Activated CD8-positive, alpha-beta memory T cell treated with anti-CD3 and anti-CD28 coated beads, Interleukin-2, amount 10 ng/mL, durations not matched to agents 7 days and 5 days (primary cell): ENCODE measurements at regions not wholly inside any gene's neighbourhood (a gene's known extent, or its start where the extent isn't known, plus 50 kb on each side); places are given as distances from the start of the nearest gene placed in this dataset.

Source experiments
- ATAC-seq: fragments of 150-1000 bp; cut with Tn5 transposase; one replicate; pipeline ENCODE4 v1.10.0; 2021; ENCODE audit warnings: moderate library complexity
- CTCF ChIA-PET: fragments of 350-600 bp; sonication (Branson Sonifier 250); formaldehyde crosslinking; loops from one replicate; lab custom pipeline; 2021; ENCODE audit warnings: antibody characterized with exemption; lab: Charles Lee
- DNase-seq: peaks from one replicate; pipeline ENCODE4 v3.0.0-alpha.2; 2020
- H3K27ac Mint-ChIP-seq: one replicate; pipeline ENCODE4 v1.8.0; 2021; ENCODE audit warnings: mild to moderate bottlenecking, mixed read lengths
- H3K27me3 Mint-ChIP-seq: one replicate; pipeline ENCODE4 v1.8.0; 2021; ENCODE audit warnings: mixed read lengths
- H3K36me3 Mint-ChIP-seq: one replicate; pipeline ENCODE4 v1.8.0; 2021; ENCODE audit warnings: mild to moderate bottlenecking, mixed read lengths
- H3K4me1 Mint-ChIP-seq: one replicate; pipeline ENCODE4 v1.8.0; 2021; ENCODE audit warnings: mixed read lengths
- H3K4me3 Mint-ChIP-seq: one replicate; pipeline ENCODE4 v1.8.0; 2021; ENCODE audit warnings: mild to moderate bottlenecking, moderate library complexity, mixed read lengths
- H3K9me3 Mint-ChIP-seq: one replicate; pipeline ENCODE4 v1.8.0; 2022; ENCODE audit warnings: low read depth, mixed read lengths

GRCh38 chr15:91537856-91538255, 315.7 kb upstream of the SLCO3A1 start:
- H3K27ac Mint-ChIP-seq: no peak overlapping the region
- ATAC-seq (no peak), DNase-seq (no peak)
- H3K36me3 Mint-ChIP-seq: no peaks in the 10 kb centered on the region
- no peak overlapping the region for H3K4me3 Mint-ChIP-seq
- H3K4me1 Mint-ChIP-seq: no peaks in the 10 kb centered on the region
- peaks cover 3% of the 10 kb centered on the region for H3K27me3 Mint-ChIP-seq
- H3K9me3 Mint-ChIP-seq: no peaks in the 10 kb centered on the region
- CTCF ChIA-PET: interaction anchor here (1.1 kb wide), 1 partner anchor 168 kb away, joined by 3 read pairs; no protein-coding TSS in a partner anchor

DNA sequence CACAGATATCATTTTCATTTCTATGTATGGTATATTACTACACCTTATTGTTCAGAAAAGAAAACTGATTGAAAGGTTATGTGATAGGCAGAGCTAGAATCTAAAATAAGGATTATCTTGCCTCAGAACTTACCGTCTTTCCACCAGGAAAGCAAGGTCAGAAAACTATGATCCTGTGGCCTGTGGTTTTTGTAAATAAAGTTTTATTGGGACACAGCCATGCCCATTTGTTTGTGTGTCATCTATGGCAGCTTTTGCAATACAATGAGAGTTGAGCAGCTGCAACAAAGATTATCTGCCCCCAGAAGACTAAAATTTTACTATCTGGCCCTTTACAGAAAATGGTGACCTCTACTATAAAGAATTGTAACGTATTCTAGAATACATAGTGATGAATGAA, 314.7 kb upstream of the SLCO3A1 start:
- DNase-seq: no peak
- H3K36me3 Mint-ChIP-seq: no peaks in the 10 kb centered on the region
- H3K27ac Mint-ChIP-seq: no peak overlapping the region
- no peak overlapping the region for H3K4me3 Mint-ChIP-seq
- no peaks in the 10 kb centered on the region for H3K9me3 Mint-ChIP-seq
- no peak for ATAC-seq
- H3K27me3 Mint-ChIP-seq: peaks cover 7% of the 10 kb centered on the region
- CTCF ChIA-PET: no interaction called here
- no peaks in the 10 kb centered on the region for H3K4me1 Mint-ChIP-seq

DNA sequence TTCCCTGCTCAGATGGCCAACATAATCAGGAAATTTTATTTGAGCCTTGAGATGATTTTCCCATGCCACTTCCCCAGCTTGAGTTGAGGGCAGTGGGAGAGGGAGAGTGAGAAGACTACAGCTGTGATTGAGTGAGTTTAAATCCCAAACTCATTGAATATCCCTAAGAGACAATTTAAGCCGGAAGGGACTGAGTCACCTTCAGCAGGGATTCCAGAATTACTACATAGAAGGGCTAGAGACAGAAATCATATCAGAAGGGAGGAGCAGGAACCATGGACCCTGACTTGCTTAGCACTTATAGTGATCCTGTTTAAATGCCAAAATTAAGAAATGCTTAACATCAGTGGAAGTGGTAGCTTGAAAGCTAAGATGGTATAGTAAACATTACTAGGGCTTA, 312.2 kb upstream of the SLCO3A1 start:
- no peaks in the 10 kb centered on the region for H3K4me1 Mint-ChIP-seq
- CTCF ChIA-PET: no interaction called here
- H3K27me3 Mint-ChIP-seq: peaks cover 9% of the 10 kb centered on the region
- DNase-seq (no peak), ATAC-seq (no peak)
- H3K9me3 Mint-ChIP-seq: no peaks in the 10 kb centered on the region
- no peaks in the 10 kb centered on the region for H3K36me3 Mint-ChIP-seq
- H3K27ac Mint-ChIP-seq: no peak overlapping the region
- no peak overlapping the region for H3K4me3 Mint-ChIP-seq

DNA sequence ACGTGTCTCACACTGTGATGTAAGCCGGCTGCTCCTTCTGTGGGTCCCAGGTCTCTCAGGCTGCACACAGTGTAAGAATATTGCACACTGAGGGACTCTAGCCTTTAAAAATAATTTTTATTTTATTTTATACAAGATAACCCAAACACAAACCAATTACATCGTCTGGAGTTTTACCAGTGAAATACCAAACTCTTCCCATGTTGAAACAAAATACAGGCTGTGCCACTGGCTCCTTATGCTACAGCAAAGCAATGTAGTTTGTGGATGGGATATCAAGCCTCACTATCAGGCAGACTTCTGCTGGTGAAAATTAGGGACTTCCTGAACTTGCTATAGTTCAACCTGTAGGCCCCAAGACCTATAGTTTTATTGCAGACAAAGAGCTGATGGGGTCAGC, 311.3 kb upstream of the SLCO3A1 start:
- no peaks in the 10 kb centered on the region for H3K36me3 Mint-ChIP-seq
- no peak overlapping the region for H3K4me3 Mint-ChIP-seq
- H3K27me3 Mint-ChIP-seq: peaks cover 9% of the 10 kb centered on the region
- DNase-seq: no peak
- ATAC-seq: no peak
- no peak overlapping the region for H3K27ac Mint-ChIP-seq
- CTCF ChIA-PET: no interaction called here
- H3K9me3 Mint-ChIP-seq: no peaks in the 10 kb centered on the region
- no peaks in the 10 kb centered on the region for H3K4me1 Mint-ChIP-seq

DNA sequence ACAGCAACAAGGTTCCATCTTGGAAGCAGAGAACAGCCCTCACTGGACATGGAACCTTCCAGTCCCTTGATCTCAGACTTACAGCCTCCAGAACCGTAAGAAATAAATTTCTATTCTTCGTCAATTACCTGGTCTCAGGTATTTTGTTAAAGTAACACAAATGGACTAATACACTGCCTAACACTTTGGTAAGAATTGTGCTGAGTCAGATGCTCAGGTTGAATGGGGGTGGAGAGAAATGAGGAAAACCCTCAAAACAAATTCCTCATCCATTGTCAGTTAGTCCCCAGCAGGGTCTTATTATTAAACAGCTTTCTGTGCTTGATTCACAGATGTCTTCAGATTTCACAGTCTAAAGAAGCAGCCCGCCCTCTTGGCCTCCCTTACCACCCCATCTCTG, 306.2 kb upstream of the SLCO3A1 start:
- H3K27ac Mint-ChIP-seq: no peak overlapping the region
- no peaks in the 10 kb centered on the region for H3K4me1 Mint-ChIP-seq
- no peak overlapping the region for H3K4me3 Mint-ChIP-seq
- H3K36me3 Mint-ChIP-seq: no peaks in the 10 kb centered on the region
- ATAC-seq (no peak), DNase-seq (no peak)
- CTCF ChIA-PET: no interaction called here
- no peaks in the 10 kb centered on the region for H3K9me3 Mint-ChIP-seq
- peaks cover 6% of the 10 kb centered on the region for H3K27me3 Mint-ChIP-seq

DNA sequence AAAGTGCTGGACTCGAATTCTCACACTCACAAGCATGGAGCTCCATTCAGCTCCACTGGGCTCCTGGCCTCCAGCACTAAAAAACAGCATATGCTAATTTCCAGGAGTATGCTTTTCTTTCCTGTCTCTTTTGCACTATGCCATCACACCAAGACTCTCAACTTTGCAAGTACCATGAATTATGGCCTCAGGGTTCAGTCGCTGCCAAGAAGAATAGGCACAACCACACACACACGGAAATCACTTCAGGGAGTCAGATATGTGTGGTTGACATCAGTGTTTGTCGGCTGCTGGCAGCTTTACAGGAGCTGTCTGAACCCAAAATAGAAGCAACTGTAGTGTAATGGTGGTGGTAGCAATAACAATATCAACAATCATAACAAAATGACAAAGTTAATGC, 305.0 kb upstream of the SLCO3A1 start:
- CTCF ChIA-PET: no interaction called here
- H3K27ac Mint-ChIP-seq: no peak overlapping the region
- H3K36me3 Mint-ChIP-seq: no peaks in the 10 kb centered on the region
- no peak overlapping the region for H3K4me3 Mint-ChIP-seq
- ATAC-seq: no peak
- DNase-seq: no peak
- no peaks in the 10 kb centered on the region for H3K4me1 Mint-ChIP-seq
- peaks cover 4% of the 10 kb centered on the region for H3K27me3 Mint-ChIP-seq
- no peaks in the 10 kb centered on the region for H3K9me3 Mint-ChIP-seq

GRCh38 chr15:91549581-91549980, 303.9 kb upstream of the SLCO3A1 start:
- no peaks in the 10 kb centered on the region for H3K27me3 Mint-ChIP-seq
- ATAC-seq (no peak), DNase-seq (no peak)
- H3K4me1 Mint-ChIP-seq: no peaks in the 10 kb centered on the region
- H3K36me3 Mint-ChIP-seq: no peaks in the 10 kb centered on the region
- H3K27ac Mint-ChIP-seq: no peak overlapping the region
- no peaks in the 10 kb centered on the region for H3K9me3 Mint-ChIP-seq
- CTCF ChIA-PET: no interaction called here
- no peak overlapping the region for H3K4me3 Mint-ChIP-seq

GRCh38 chr15:91552555-91552954, 301.0 kb upstream of the SLCO3A1 start:
- H3K4me1 Mint-ChIP-seq: no peaks in the 10 kb centered on the region
- H3K27me3 Mint-ChIP-seq: no peaks in the 10 kb centered on the region
- CTCF ChIA-PET: no interaction called here
- no peak for DNase-seq
- no peak overlapping the region for H3K4me3 Mint-ChIP-seq
- no peaks in the 10 kb centered on the region for H3K36me3 Mint-ChIP-seq
- H3K9me3 Mint-ChIP-seq: no peaks in the 10 kb centered on the region
- no peak overlapping the region for H3K27ac Mint-ChIP-seq
- ATAC-seq: no peak

GRCh38 chr15:91553196-91553854, 300.2 kb upstream of the SLCO3A1 start:
- no peak overlapping the region for H3K4me3 Mint-ChIP-seq
- DNase-seq (no peak), ATAC-seq (no peak)
- no peaks in the 10 kb centered on the region for H3K4me1 Mint-ChIP-seq
- H3K9me3 Mint-ChIP-seq: no peaks in the 10 kb centered on the region
- no peaks in the 10 kb centered on the region for H3K27me3 Mint-ChIP-seq
- no peaks in the 10 kb centered on the region for H3K36me3 Mint-ChIP-seq
- H3K27ac Mint-ChIP-seq: no peak overlapping the region
- CTCF ChIA-PET: no interaction called here

DNA sequence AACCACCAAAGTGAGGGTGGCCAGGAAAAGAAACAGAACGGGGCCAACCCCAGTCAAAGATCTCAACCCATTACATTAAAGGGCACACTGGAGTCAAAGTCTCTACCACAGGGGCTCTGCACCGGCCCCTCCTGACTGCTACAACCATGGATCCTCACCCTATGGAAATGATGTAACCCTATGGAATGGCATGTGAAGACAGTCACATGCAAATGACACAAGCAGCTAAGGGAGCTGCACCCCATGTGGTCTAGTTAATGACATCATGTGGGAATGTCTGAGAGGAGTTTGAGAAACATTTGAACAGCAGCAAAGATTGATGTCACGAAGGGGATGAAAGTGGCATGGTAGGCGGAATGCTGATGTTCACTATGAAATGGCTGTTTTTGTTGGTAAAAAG, 298.2 kb upstream of the SLCO3A1 start:
- Mint-ChIP-seq H3K36me3 (no peaks in the 10 kb centered on the region), H3K4me3 (no peak overlapping the region), H3K27ac (no peak overlapping the region), H3K4me1 (no peaks in the 10 kb centered on the region), H3K9me3 (no peaks in the 10 kb centered on the region), H3K27me3 (no peaks in the 10 kb centered on the region)
- CTCF ChIA-PET: no interaction called here
- ATAC-seq (no peak), DNase-seq (no peak)

- ATAC-seq (no peak), DNase-seq (no peak)
- H3K9me3 Mint-ChIP-seq: no peaks in the 10 kb centered on the region
- CTCF ChIA-PET: no interaction called here
- H3K27ac Mint-ChIP-seq: no peak overlapping the region
- H3K36me3 Mint-ChIP-seq: no peaks in the 10 kb centered on the region
- H3K27me3 Mint-ChIP-seq: no peaks in the 10 kb centered on the region
- no peaks in the 10 kb centered on the region for H3K4me1 Mint-ChIP-seq
- H3K4me3 Mint-ChIP-seq: no peak overlapping the region
These were observed 296.6 kb upstream of the SLCO3A1 start for GRCh38 chr15:91556926-91557325.

- Mint-ChIP-seq H3K4me3 (no peak overlapping the region), H3K9me3 (no peaks in the 10 kb centered on the region), H3K27ac (no peak overlapping the region), H3K27me3 (no peaks in the 10 kb centered on the region), H3K36me3 (no peaks in the 10 kb centered on the region), H3K4me1 (no peaks in the 10 kb centered on the region)
- ATAC-seq (no peak), DNase-seq (no peak)
- CTCF ChIA-PET: no interaction called here
These were observed 294.4 kb upstream of the SLCO3A1 start for GRCh38 chr15:91559066-91559465.

DNA sequence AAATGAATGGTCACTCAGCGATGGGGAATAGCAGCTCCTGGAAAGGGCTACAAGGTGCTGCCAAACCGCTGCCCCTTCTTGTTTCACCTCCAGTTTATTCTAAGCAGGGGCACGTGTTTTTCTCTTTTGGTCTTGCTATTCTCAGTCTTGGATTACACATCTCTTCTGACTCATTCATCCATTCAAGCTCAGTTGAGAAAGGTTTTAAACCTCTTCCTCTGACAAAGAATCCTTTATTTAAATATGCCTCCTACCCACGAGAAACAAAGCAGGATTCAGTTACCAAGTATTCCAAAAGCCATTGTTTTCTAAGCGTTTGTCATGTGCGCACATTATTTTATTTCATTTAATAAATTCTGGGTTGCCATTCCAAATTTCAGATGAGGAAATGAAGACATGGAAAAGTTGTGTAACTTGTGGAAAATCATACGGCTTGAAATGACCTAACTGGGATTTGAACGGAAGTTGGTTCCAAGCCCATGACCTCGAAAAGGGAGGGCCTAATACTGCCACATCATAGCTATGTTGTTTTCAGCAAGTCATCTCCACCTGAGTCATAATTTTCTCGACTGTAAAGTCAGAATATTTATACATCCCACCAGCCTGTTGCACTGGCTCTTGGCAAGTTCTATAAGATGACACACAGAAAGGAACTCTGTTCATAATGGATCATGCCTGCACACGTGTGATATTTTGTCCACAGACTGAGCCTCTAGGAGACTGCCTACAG, 292.0 kb upstream of the SLCO3A1 start:
- no peak for DNase-seq
- Mint-ChIP-seq H3K9me3 (no peaks in the 10 kb centered on the region), H3K27me3 (peaks cover 5% of the 10 kb centered on the region), H3K27ac (no peak overlapping the region), H3K4me3 (no peak overlapping the region), H3K4me1 (no peaks in the 10 kb centered on the region), H3K36me3 (no peaks in the 10 kb centered on the region)
- CTCF ChIA-PET: no interaction called here
- ATAC-seq: no peak

GRCh38 chr15:91562698-91563097, 290.8 kb upstream of the SLCO3A1 start:
- Mint-ChIP-seq H3K9me3 (no peaks in the 10 kb centered on the region), H3K4me1 (no peaks in the 10 kb centered on the region), H3K27me3 (peaks cover 7% of the 10 kb centered on the region), H3K36me3 (no peaks in the 10 kb centered on the region), H3K4me3 (no peak overlapping the region), H3K27ac (no peak overlapping the region)
- CTCF ChIA-PET: no interaction called here
- no peak for ATAC-seq
- no peak for DNase-seq
